H1 (cell line): ENCODE measurements at regions not wholly inside any gene's neighbourhood (a gene's known extent, or its start where the extent isn't known, plus 50 kb on each side); places are given as distances from the start of the nearest gene placed in this dataset.

ENCODE experiments used
- CTCF ChIA-PET: fragments of 300-600 bp; sonication (Branson Sonifier 250); formaldehyde crosslinking; loops from one replicate; lab custom pipeline; 2021; ENCODE audit not compliant: partially characterized antibody; lab: Charles Lee
- POLR2A ChIA-PET: fragments of 300-600 bp; sonication (Branson Sonifier 250); formaldehyde crosslinking; loops from one replicate; lab custom pipeline; 2021; ENCODE audit warnings: inconsistent platforms; ENCODE audit not compliant: partially characterized antibody; lab: Charles Lee
- DNase-seq, 2 experiments: peaks; one replicate each; pipeline versions ENCODE4 v3.0.0 to v3.0.0-alpha.2; 2010 to 2022; ENCODE audit warnings: low spot score in 2 of 2, low read depth in 1 of 2, mixed read lengths in 1 of 2
- FAIRE-seq: peaks from 2 replicates; lab custom pipeline; 2011; peaks lifted over from hg19 to GRCh38; lab: Jason Lieb, UNC
- H2AFZ ChIP-seq: 2 replicates; pipeline ENCODE4 v1.8.1; 2012; ENCODE audit warnings: low read length, inconsistent platforms
- H2AK5ac ChIP-seq: 2 replicates; pipeline ENCODE4 v1.6.1; 2013; ENCODE audit warnings: low read depth, low read length
- H2BK120ac ChIP-seq: replicated peaks from 2 replicates; pipeline ENCODE3; 2013; ENCODE audit warnings: low read depth, low read length, inconsistent platforms
- H2BK12ac ChIP-seq: 2 replicates; pipeline ENCODE4 v1.6.1; 2013; ENCODE audit warnings: low read depth, low read length
- H2BK15ac ChIP-seq: 2 replicates; pipeline ENCODE4 v1.6.1; 2013; ENCODE audit warnings: low read length
- H2BK20ac ChIP-seq: 2 replicates; pipeline ENCODE4 v1.6.1; 2013; ENCODE audit warnings: low read length
- H2BK5ac ChIP-seq: 2 replicates; pipeline ENCODE4 v1.6.1; 2013; ENCODE audit warnings: low read depth, low read length
- H3K14ac ChIP-seq: 2 replicates; pipeline ENCODE4 v1.6.1; 2013; ENCODE audit warnings: inconsistent platforms; ENCODE audit not compliant: insufficient read length
- H3K18ac ChIP-seq: 2 replicates; pipeline ENCODE4 v1.6.1; 2013; ENCODE audit warnings: low read length; ENCODE audit errors: extremely low read depth
- H3K23ac ChIP-seq: 2 replicates; pipeline ENCODE4 v1.6.1; 2013; ENCODE audit warnings: inconsistent platforms; ENCODE audit not compliant: insufficient read length
- H3K23me2 ChIP-seq: 2 replicates; pipeline ENCODE4 v1.6.1; 2013; ENCODE audit warnings: low read depth, low read length
- H3K27ac ChIP-seq: 2 replicates; pipeline ENCODE4 v1.6.1; 2011; ENCODE audit warnings: low read depth, low read length, inconsistent platforms
- H3K27me3 ChIP-seq, 4 experiments: replicated peaks in 1 of 4; 1 replicate in 1 of 4; 2 replicates in 3 of 4; pipeline versions ENCODE4 v1.6.1 to v1.8.1; 2011 to 2013; ENCODE audit warnings: low read length in 3 of 4, mild to moderate bottlenecking in 3 of 4, inconsistent platforms in 2 of 4, mixed read lengths in 2 of 4, moderate library complexity in 1 of 4; ENCODE audit not compliant: control insufficient read depth in 3 of 4, insufficient read depth in 3 of 4; ENCODE audit errors: extremely low read depth in 1 of 4
- H3K36me3 ChIP-seq, 4 experiments: 2 replicates each; pipeline versions ENCODE4 v1.6.1 to v1.8.1; 2011 to 2013; ENCODE audit warnings: mild to moderate bottlenecking in 4 of 4, low read length in 3 of 4, moderate library complexity in 2 of 4, control low read depth in 1 of 4, inconsistent platforms in 1 of 4; ENCODE audit not compliant: insufficient read depth in 4 of 4, control insufficient read depth in 2 of 4
- H3K4ac ChIP-seq: replicated peaks from 2 replicates; pipeline ENCODE3; 2013; ENCODE audit warnings: low read length, low read depth, mixed read lengths, inconsistent platforms; ENCODE audit not compliant: insufficient read length
- H3K4me1 ChIP-seq, 4 experiments: replicated peaks in 1 of 4; 1 replicate in 1 of 4; 2 replicates in 3 of 4; pipeline versions ENCODE4 v1.6.1 to v1.8.1; 2011 to 2013; ENCODE audit warnings: low read length in 3 of 4, inconsistent platforms in 2 of 4, mixed read lengths in 1 of 4; ENCODE audit not compliant: insufficient read depth in 4 of 4, control insufficient read depth in 3 of 4
- H3K4me2 ChIP-seq, 2 experiments: 2 replicates each; pipeline versions ENCODE4 v1.6.1 to v1.8.1; 2011 to 2013; ENCODE audit warnings: low read depth in 2 of 2, low read length in 2 of 2, control low read depth in 1 of 2, inconsistent platforms in 1 of 2, mild to moderate bottlenecking in 1 of 2; ENCODE audit not compliant: insufficient read depth in 1 of 2
- H3K4me3 ChIP-seq, 4 experiments: fragments of 200-600, 300-600 bp in 1 of 4; sonication (generic), shearing (Covaris generic), sonication (Bioruptor Twin) in 1 of 4; 2 replicates each; pipeline versions ENCODE4 v1.5.1 to v1.8.1; 2011 to 2016; ENCODE audit warnings: low read length in 4 of 4, low read depth in 3 of 4, control low read depth in 2 of 4, inconsistent platforms in 2 of 4, mild to moderate bottlenecking in 2 of 4, mixed read lengths in 1 of 4, moderate library complexity in 1 of 4; ENCODE audit not compliant: insufficient read depth in 2 of 4; ENCODE audit errors: extremely low read depth in 1 of 4
- H3K56ac ChIP-seq: replicated peaks from 2 replicates; pipeline ENCODE3; 2013; ENCODE audit warnings: low read depth, mild to moderate bottlenecking, mixed read lengths, low read length, inconsistent platforms; ENCODE audit not compliant: insufficient read length
- H3K79me1 ChIP-seq: 2 replicates; pipeline ENCODE4 v1.6.1; 2013; ENCODE audit warnings: low read depth, low read length, control low read depth
- H3K79me2 ChIP-seq, 2 experiments: 2 replicates each; pipeline versions ENCODE4 v1.6.1 to v1.8.1; 2012 to 2013; ENCODE audit warnings: low read length in 2 of 2, mild to moderate bottlenecking in 2 of 2, inconsistent platforms in 1 of 2; ENCODE audit not compliant: insufficient read depth in 2 of 2, control insufficient read depth in 1 of 2
- H3K9ac ChIP-seq, 4 experiments: replicated peaks in 1 of 4; 1 replicate in 1 of 4; 2 replicates in 3 of 4; pipeline versions ENCODE4 v1.6.1 to v1.8.1; 2011 to 2013; ENCODE audit warnings: low read depth in 3 of 4, low read length in 3 of 4, control low read depth in 2 of 4, mild to moderate bottlenecking in 2 of 4, moderate library complexity in 2 of 4, inconsistent platforms in 1 of 4; ENCODE audit errors: extremely low read depth in 1 of 4
- H3K9me3 ChIP-seq, 2 experiments: 2 replicates each; pipeline versions ENCODE4 v1.6.1 to v1.8.1; 2012 to 2013; ENCODE audit warnings: mild to moderate bottlenecking in 2 of 2, moderate library complexity in 2 of 2, control low read depth in 1 of 2, inconsistent platforms in 1 of 2, low read depth in 1 of 2, low read length in 1 of 2, mixed read lengths in 1 of 2; ENCODE audit not compliant: insufficient read depth in 2 of 2
- H4K20me1 ChIP-seq, 2 experiments: replicated peaks in 1 of 2; 2 replicates each; pipeline versions ENCODE3 to v1.8.1; 2011 to 2013; ENCODE audit warnings: inconsistent platforms in 2 of 2, low read length in 2 of 2, mild to moderate bottlenecking in 1 of 2; ENCODE audit not compliant: insufficient read depth in 2 of 2, control insufficient read depth in 1 of 2
- H4K5ac ChIP-seq: 2 replicates; pipeline ENCODE4 v1.6.1; 2013; ENCODE audit warnings: low read length, low read depth, mixed read lengths, inconsistent platforms; ENCODE audit not compliant: insufficient read length
- H4K8ac ChIP-seq: 2 replicates; pipeline ENCODE4 v1.8.0; 2013; ENCODE audit warnings: mild to moderate bottlenecking, moderate library complexity, low read length, inconsistent platforms; ENCODE audit not compliant: insufficient read depth; ENCODE audit errors: extremely low read depth
- H4K91ac ChIP-seq: replicated peaks from 2 replicates; pipeline ENCODE3; 2013; ENCODE audit warnings: low read length, mixed read lengths, inconsistent platforms; ENCODE audit not compliant: insufficient read length
- BRCA1 ChIP-seq: IDR thresholded peaks from 2 replicates; pipeline ENCODE4 v1.6.1; 2012; ENCODE audit warnings: low read depth, low read length, improper control_type of control experiment
- CHD1 ChIP-seq: IDR thresholded peaks from 2 replicates; pipeline ENCODE4 v1.6.1; 2012; ENCODE audit warnings: low read depth, low read length, improper control_type of control experiment
- CHD2 ChIP-seq: IDR thresholded peaks from 2 replicates; pipeline ENCODE4 v1.6.1; 2012; ENCODE audit warnings: low read length, improper control_type of control experiment
- EP300 ChIP-seq, 2 experiments: IDR thresholded peaks; 1 replicate in 1 of 2; 2 replicates in 1 of 2; pipeline ENCODE4 v1.6.1; 2011 to 2012; ENCODE audit warnings: low read depth in 2 of 2, low read length in 2 of 2, mild to moderate bottlenecking in 2 of 2, borderline replicate concordance in 1 of 2, inconsistent platforms in 1 of 2, moderate library complexity in 1 of 2
- GABPA ChIP-seq: IDR thresholded peaks from 2 replicates; pipeline ENCODE4 v1.6.1; 2011; ENCODE audit warnings: mild to moderate bottlenecking, low read length, moderate library complexity, borderline replicate concordance; ENCODE audit not compliant: insufficient read depth
- HDAC6 ChIP-seq: IDR thresholded peaks from one replicate; pipeline ENCODE4 v1.7.1; 2012; ENCODE audit warnings: low read depth, mild to moderate bottlenecking, inconsistent platforms, low read length, moderate library complexity
- KDM1A ChIP-seq: fragments of 200-600, 300-600 bp; sonication (generic); IDR thresholded peaks from 2 replicates; pipeline ENCODE4 v1.7.1; 2016; ENCODE audit warnings: mild to moderate bottlenecking, low read length, borderline replicate concordance
- KDM4A ChIP-seq: IDR thresholded peaks from one replicate; pipeline ENCODE4 v1.7.1; 2012; ENCODE audit warnings: low read depth, mild to moderate bottlenecking, moderate library complexity, low read length, inconsistent platforms; ENCODE audit not compliant: severe bottlenecking
- MAX ChIP-seq: IDR thresholded peaks from 2 replicates; pipeline ENCODE4 v1.6.1; 2012; ENCODE audit warnings: inconsistent platforms
- POLR2AphosphoS5 ChIP-seq: IDR thresholded peaks from 2 replicates; pipeline ENCODE4 v1.6.1; 2011; ENCODE audit warnings: low read depth, low read length
- POU5F1 ChIP-seq: IDR thresholded peaks from 2 replicates; pipeline ENCODE4 v1.6.1; 2011; ENCODE audit warnings: low read depth, mild to moderate bottlenecking, low read length, moderate library complexity
- SIN3A ChIP-seq, 2 experiments: IDR thresholded peaks in 1 of 2; conservative IDR thresholded peaks in 1 of 2; 2 replicates each; pipeline ENCODE4 v1.6.1; 2011 to 2012; ENCODE audit warnings: low read length in 2 of 2, improper control_type of control experiment in 1 of 2, low read depth in 1 of 2, mild to moderate bottlenecking in 1 of 2
- SRF ChIP-seq: IDR thresholded peaks from 2 replicates; pipeline ENCODE4 v1.6.1; 2011; ENCODE audit warnings: mild to moderate bottlenecking, low read depth, low read length, moderate library complexity
- TAF7 ChIP-seq: optimal IDR thresholded peaks from 2 replicates; pipeline ENCODE3; 2011; ENCODE audit warnings: low read depth, mild to moderate bottlenecking, inconsistent platforms, low read length, moderate library complexity, borderline replicate concordance
- TBP ChIP-seq: IDR thresholded peaks from 2 replicates; pipeline ENCODE4 v1.6.1; 2011; ENCODE audit warnings: low read depth, low read length, improper control_type of control experiment
- WGBS, 2 experiments: shearing (Covaris generic) in 1 of 2; methylation state at CpG; one replicate each; pipeline versions ENCODE4 v1.1.6 to v1.1.7; 2013 to 2015; ENCODE audit warnings: low lambda C conversion rate in 2 of 2, mixed read lengths in 2 of 2, inconsistent platforms in 1 of 2, low coverage in 1 of 2, missing lambda C conversion rate in 1 of 2; ENCODE audit not compliant: insufficient replicate concordance in 2 of 2, insufficient coverage in 1 of 2, insufficient read length in 1 of 2; ENCODE audit errors: extremely low coverage in 1 of 2, missing lambda C conversion rate in 1 of 2; 5-methylcytosine and 5-hydroxymethylcytosine counted together

GRCh38 chr22:47673557-47673956 lies 911.1 kb downstream of the TBC1D22A start:
- Histone ChIP-seq H2AFZ (no peak overlapping the region; the same call in 1 of the 2 replicates), H2BK15ac (no peak overlapping the region), H3K36me3 (no peaks in the 10 kb centered on the region), H2AK5ac (no peak overlapping the region), H3K18ac (no peak overlapping the region), H3K27ac (no peak overlapping the region), H3K4me2 (no peak overlapping the region), H4K20me1 (no peaks in the 10 kb centered on the region), H2BK120ac (no peak overlapping the region), H3K4me3 (no peak overlapping the region), H3K27me3 (peaks cover 0 to 4% (median 1%) of the 10 kb centered on the region in 4 experiments; a peak in 2 of 7 replicates), H2BK5ac (no peak overlapping the region), H3K9me3 (peaks cover 5 to 7% of the 10 kb centered on the region in 2 experiments; a peak in 2 of 4 replicates), H4K91ac (no peak overlapping the region), H4K8ac (no peak overlapping the region), H3K9ac (no peak overlapping the region), H3K79me1 (no peaks in the 10 kb centered on the region), H3K79me2 (no peaks in the 10 kb centered on the region), H2BK20ac (no peak overlapping the region), H3K23me2 (no peaks in the 10 kb centered on the region; the same call in 1 of the 2 replicates), H3K56ac (no peak overlapping the region), H3K4ac (no peak overlapping the region), H4K5ac (no peak overlapping the region), H3K14ac (no peak overlapping the region), H2BK12ac (no peak overlapping the region; the same call in 1 of the 2 replicates), H3K23ac (no peak overlapping the region), H3K4me1 (peaks cover 2 to 12% (median 8%) of the 10 kb centered on the region in 4 experiments)
- DNase-seq (no peak), FAIRE-seq (no peak)
- POLR2A ChIA-PET, result no interaction called here
- CTCF ChIA-PET, result interaction anchor here (1.2 kb wide), 1 partner anchor 10 kb away, joined by 3 read pairs; no protein-coding TSS in a partner anchor
- WGBS, 2 experiments, result 95% methylated on average over 2 of the region's 2 CpGs; no CpG with 5 or more reads in 1 of the 2 experiments
- TF ChIP-seq SIN3A (conservative IDR thresholded peaks at IDR 0.05 in 1 of 2, IDR thresholded peaks at IDR 0.05 in 1 of 2; ENCODE audit: low read depth in 1 of 2, low read length in 2 of 2), result no peak
- no peak for TF ChIP-seq POLR2AphosphoS5
- no peak for TF ChIP-seq GABPA
- TF ChIP-seq KDM1A, result no peak
- no peak for TF ChIP-seq MAX
- no peak for TF ChIP-seq EP300 (IDR thresholded peaks at IDR 0.05; ENCODE audit: borderline replicate concordance in 1 of 2, low read depth in 2 of 2, low read length in 2 of 2)
- TF ChIP-seq HDAC6, result no peak
- TF ChIP-seq CHD1, result no peak
- no peak for TF ChIP-seq KDM4A
- TF ChIP-seq CHD2, result no peak
- no peak for TF ChIP-seq BRCA1
- no peak for TF ChIP-seq TAF7
- TF ChIP-seq SRF, result no peak
- TF ChIP-seq TBP, result no peak
- no peak for TF ChIP-seq POU5F1
